ENCODE measurements at regions not wholly inside any gene's neighbourhood (a gene's known extent, or its start where the extent isn't known, plus 50 kb on each side); places are given as distances from the start of the nearest gene placed in this dataset.
"Not testable (repeated sequence)": the region's sequence is repeated elsewhere in the genome, so short reads cannot be mapped to it uniquely, and the experiment has no call there.

DNA sequence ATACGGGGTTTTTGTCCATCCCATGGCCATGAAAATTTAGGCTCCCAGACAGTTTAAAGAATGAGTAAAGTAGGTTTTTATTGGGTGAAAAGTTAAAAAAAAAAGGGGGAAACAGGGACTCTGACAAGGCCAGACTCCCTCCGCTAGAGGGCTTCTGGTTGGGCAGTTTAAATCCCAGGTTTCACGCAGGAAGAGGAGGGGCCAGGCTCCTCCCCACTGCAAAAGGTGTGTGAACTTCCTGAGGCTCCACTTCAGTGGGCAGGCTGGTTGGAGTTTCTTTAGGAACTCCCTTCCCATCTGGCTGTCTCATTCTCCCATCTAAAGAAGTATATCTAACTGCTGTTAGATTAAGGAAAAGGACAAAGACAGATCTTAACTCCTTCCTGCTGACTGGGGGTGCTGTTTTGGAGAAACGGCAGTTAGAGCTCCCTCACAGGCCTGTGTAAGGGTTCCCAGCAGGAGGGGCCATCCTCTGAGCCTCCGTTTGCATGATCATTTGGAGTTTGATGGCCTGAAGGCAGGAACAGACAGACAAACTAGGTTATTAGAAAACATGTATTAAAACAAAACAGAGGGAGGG is 1160.7 kb downstream of the CNTNAP5 start:
- DNase-seq (ENCODE audit: low read depth in 1 of 2, low spot score in 1 of 2), result no peak

GRCh38 chr2:125207431-125207830 is 1182.3 kb downstream of the CNTNAP5 start:
- DNase-seq (ENCODE audit: low read depth in 1 of 2, low spot score in 1 of 2), result no peak

DNA sequence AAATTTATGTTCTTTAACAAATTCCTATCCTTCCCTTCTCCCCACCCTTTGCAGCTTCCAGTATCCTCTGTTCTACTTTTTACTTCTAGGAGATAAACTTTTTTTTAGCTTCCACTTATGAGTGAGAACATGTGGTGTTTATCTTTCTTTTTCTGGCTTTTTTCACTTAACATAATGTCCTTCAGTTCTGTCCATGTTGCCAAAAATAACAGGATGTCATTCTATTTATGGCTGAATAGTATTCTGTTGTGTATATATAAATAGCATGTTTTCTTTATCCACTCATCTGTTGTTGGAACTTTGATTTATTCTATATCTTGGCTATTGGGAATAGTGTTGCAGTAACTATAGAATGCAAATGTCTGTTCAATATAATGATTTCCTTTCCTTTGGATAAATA is 1191.2 kb downstream of the CNTNAP5 start:
- no peak for DNase-seq (ENCODE audit: low read depth in 1 of 2, low spot score in 1 of 2)

- no peak for DNase-seq (ENCODE audit: low read depth in 1 of 2, low spot score in 1 of 2)
These were observed 1199.1 kb downstream of the CNTNAP5 start for GRCh38 chr2:125224188-125224587.

GRCh38 chr2:125224830-125225229 is 1199.7 kb downstream of the CNTNAP5 start:
- DNase-seq (ENCODE audit: low read depth in 1 of 2, low spot score in 1 of 2), result no peak

- no peak for DNase-seq (ENCODE audit: low read depth in 1 of 2, low spot score in 1 of 2)
These were observed 1202.8 kb downstream of the CNTNAP5 start for GRCh38 chr2:125227843-125228392.

- no peak for DNase-seq (ENCODE audit: low read depth in 1 of 2, low spot score in 1 of 2)
These were observed 1215.8 kb downstream of the CNTNAP5 start for GRCh38 chr2:125240870-125241269.

DNA sequence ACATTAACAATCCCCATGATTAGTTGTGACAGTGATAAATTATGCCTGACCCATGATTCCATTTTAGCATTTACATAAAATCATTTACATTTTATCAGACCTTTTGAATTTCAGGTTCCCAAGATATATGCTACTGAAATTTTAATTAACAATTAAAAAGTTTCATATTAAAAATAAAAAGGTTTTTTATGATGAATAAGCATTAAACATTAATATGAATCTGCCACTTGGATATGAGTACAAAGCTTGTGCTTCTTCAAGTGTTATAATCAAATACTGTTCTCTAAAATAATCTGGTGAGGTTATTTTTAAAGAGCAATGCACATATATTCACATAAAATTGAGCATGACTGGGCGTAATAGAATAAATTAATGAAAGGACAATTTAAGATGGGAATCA is 1218.0 kb downstream of the CNTNAP5 start:
- DNase-seq (ENCODE audit: low read depth in 1 of 2, low spot score in 1 of 2), result no peak

GRCh38 chr2:125254010-125254409 is 1228.9 kb downstream of the CNTNAP5 start:
- no peak for DNase-seq (ENCODE audit: low read depth in 1 of 2, low spot score in 1 of 2)

DNA sequence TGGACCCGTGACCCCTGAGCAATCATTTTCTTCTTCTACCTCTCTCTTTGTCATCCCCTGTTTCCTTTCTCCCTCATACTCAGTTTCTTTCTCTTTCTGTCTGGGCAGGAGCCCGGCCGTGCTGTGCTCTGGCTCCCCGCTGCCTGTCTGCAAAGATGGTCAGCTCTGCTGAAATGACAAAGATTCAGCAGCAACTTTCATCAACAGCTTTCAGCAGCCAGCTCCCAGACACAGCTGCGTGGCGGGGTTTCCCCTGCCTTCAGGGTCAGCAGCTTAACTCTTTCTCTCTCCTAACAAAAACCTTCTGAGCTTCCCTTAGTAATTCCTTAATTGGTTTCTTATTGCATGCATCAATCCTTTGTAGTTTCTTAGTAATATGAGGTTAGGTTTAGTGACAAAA is 1234.4 kb downstream of the CNTNAP5 start:
- DNase-seq (ENCODE audit: low read depth in 1 of 2, low spot score in 1 of 2), result no peak

DNA sequence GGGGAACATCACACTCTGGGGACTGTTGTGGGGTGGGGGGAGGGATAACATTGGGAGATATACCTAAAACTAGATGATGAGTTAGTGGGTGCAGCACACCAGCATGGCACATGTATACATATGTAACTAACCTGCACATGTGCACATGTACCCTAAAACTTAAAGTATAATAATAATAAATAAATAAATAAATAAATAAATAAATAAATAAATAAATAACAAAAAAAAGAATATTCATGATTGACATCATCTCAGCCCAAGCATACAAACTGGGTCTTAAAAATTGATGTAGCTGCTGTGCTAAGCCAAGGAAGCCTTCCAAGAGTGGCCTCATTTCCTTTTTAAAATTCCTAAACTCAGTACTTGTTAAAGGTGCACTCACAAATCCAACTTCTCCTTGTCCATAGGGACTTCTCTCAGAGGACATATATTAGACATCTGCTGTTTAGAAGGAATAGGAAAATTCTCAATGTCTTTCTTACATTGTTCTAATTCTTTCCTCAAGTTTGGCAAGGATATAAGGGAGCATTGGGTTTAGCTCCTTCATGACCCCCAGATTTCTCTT is 1235.4 kb downstream of the CNTNAP5 start:
- not testable (repeated sequence) for DNase-seq (ENCODE audit: low read depth in 1 of 2, low spot score in 1 of 2)

- no peak for DNase-seq (ENCODE audit: low read depth in 1 of 2, low spot score in 1 of 2)
These were observed 1239.4 kb downstream of the CNTNAP5 start for GRCh38 chr2:125264453-125264852.

DNA sequence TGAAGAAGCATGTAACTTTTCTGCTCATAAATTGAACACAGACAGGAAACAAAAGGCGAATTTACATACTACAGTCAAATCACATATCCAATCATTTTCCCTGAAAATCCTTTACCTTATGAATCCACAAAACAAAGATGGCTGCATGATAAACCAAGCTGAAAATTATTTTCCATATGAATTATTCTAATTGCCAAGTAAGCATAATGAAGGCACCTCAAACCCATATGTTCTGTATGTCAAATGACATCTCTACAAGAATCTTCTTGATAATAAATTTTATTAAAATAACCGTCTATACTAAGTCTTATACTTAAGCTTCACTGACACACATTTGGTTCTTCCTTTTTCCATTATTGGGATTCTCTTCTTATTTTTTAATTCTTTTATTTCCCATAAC is 1242.6 kb downstream of the CNTNAP5 start:
- DNase-seq (ENCODE audit: low read depth in 1 of 2, low spot score in 1 of 2), result no peak

GRCh38 chr2:125272651-125273050 is 1247.6 kb downstream of the CNTNAP5 start:
- no peak for DNase-seq (ENCODE audit: low read depth in 1 of 2, low spot score in 1 of 2)

DNA sequence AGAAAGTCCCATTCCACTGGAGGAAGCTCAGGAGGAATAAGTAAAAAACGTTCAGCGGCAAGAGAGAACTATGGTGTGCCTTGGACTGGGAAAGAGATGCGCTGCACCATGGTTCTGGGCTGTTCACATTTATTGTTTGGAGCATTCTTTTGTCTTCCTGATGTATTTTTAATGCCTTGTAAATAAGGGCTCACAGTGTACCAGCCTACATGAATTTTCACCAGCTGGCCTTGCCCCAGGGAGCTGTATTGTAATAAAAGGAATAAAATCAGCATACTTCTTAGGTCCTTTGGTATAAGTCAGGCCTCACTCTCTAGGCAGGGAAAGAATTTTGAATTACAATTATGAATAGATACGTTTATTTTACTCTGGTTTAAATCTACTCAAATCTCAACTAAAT is 1249.6 kb downstream of the CNTNAP5 start:
- no peak for DNase-seq (ENCODE audit: low read depth in 1 of 2, low spot score in 1 of 2)

DNA sequence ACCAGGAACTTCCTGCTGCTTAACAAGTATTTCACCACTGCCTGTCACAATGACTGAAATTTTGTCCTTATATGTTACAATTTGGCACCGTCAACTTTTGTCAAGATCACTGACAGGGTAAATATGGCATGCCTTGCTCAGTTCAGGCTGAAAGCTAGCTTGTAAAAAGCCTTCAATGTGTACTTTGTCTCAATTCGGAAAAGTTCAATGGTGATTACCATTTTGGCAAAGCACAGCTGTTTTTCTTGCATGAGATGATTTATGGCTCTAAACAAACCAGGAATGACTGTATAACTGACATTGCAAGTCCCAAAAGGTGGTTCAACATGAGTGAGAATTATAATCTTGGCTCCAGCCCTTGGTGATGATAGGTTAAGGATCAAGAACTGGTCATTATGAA is 1255.2 kb downstream of the CNTNAP5 start:
- DNase-seq (ENCODE audit: low read depth in 1 of 2, low spot score in 1 of 2), result no peak

- no peak for DNase-seq (ENCODE audit: low read depth in 1 of 2, low spot score in 1 of 2)
These were observed 1256.2 kb downstream of the CNTNAP5 start for GRCh38 chr2:125281242-125281641.

GRCh38 chr2:125296742-125297141 is 1271.7 kb downstream of the CNTNAP5 start:
- no peak for DNase-seq (ENCODE audit: low read depth in 1 of 2, low spot score in 1 of 2)

DNA sequence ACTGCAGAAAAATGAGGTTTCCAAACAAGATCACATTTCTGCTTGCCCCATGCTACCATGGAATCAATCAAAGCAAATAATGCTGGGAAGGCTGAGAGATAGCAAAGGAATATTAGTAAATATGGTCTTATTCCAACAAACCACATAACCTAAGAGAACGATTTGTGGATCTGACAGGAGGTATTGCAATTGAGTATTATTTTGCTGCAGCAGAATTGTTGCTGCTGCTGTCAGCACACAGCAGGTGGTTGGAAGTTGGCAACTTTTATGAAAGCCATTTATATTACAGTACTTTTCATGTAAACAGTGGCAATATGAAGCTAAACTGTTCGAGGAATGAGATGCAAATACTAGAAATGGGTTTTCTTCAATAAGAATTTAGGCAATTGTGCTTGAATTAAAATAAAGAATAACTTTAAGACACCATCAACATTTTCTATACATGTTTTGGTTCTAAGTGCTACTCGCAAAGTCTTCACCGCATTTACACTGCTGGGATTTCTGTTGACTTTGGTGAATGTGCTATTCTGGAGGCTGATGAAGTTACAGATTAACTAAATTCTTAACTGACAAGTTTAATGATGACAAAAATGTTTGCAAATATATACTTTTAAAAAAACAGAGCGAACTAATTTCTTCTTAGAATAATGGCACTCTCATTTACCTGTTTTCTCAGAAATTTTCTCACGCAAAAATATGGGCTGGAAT is 1285.7 kb downstream of the CNTNAP5 start:
- DNase-seq (ENCODE audit: low read depth in 1 of 2, low spot score in 1 of 2), result no peak

DNA sequence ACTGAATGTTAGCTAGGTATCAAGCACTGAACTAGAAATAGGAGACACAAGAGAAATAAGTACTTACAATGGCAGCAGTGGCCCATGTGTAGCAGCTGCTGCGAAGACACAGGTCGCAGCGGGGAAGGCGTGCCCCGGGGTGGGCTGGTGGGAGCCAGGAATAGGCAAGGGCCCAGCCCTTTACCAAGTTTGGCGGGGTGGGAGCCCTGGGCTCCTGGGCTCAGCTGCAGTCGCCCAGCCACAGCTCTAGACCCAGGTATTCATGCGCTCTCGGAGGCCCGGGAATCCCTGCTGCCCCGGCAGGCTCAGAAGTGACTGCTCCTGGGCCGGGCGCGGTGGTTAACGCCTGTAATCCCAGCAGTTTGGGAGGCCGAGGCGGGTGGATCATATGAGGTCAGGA is 1287.3 kb downstream of the CNTNAP5 start:
- no peak for DNase-seq (ENCODE audit: low read depth in 1 of 2, low spot score in 1 of 2)

DNA sequence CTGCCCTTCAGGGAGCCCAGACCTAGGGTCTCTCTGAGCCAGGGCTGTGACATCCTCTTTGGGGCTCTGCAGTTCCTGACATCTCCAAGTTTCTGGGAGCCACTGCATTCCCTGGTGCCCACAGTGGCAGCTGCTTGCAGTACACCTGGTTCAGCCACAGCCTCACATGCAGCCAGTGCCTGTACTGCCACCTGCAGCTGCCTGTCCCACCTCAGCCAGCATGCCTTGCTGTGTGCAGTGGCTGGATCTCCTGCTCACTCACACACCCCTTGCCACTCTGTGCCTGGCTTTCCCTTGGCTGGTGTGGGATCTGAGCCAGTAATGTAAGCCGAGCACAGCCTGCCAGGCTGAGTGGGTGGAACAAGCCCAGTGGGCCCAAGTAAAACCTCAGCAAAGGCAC is 1288.7 kb downstream of the CNTNAP5 start:
- no peak for DNase-seq (ENCODE audit: low read depth in 1 of 2, low spot score in 1 of 2)

- DNase-seq (ENCODE audit: low read depth in 1 of 2, low spot score in 1 of 2), result no peak
These were observed 1293.7 kb downstream of the CNTNAP5 start for GRCh38 chr2:125318740-125319139.
